DND-41 (cell line): ENCODE measurements at regions not wholly inside any gene's neighbourhood (a gene's known extent, or its start where the extent isn't known, plus 50 kb on each side); places are given as distances from the start of the nearest gene placed in this dataset.

ENCODE experiments used
- CTCF ChIP-seq: IDR thresholded peaks from 2 replicates; pipeline ENCODE4 v1.5.1; 2012; ENCODE audit warnings: borderline replicate concordance, low read length, moderate library complexity, mild to moderate bottlenecking; ENCODE audit not compliant: poor library complexity, severe bottlenecking; ENCODE audit errors: extremely low read depth
- EZH2 ChIP-seq: IDR thresholded peaks from 3 replicates; pipeline ENCODE4 v1.6.1; 2012; ENCODE audit warnings: borderline replicate concordance, low read depth, mild to moderate bottlenecking, moderate library complexity, low read length, inconsistent platforms; ENCODE audit not compliant: severe bottlenecking

GRCh38 chr5:143683459-143683858 lies 128.5 kb upstream of the HMHB1 start:
- TF ChIP-seq CTCF (no peak), EZH2 (no peak)
